ENCODE measurements at regions not wholly inside any gene's neighbourhood (a gene's known extent, or its start where the extent isn't known, plus 50 kb on each side); places are given as distances from the start of the nearest gene placed in this dataset.

- Mint-ChIP-seq H3K9me3 (ENCODE audit: low read depth, unreplicated experiment) (no peaks in the 10 kb centered on the region), H3K4me1 (ENCODE audit: low read depth, unreplicated experiment) (no peaks in the 10 kb centered on the region), H3K36me3 (ENCODE audit: insufficient read depth, unreplicated experiment) (no peaks in the 10 kb centered on the region), H3K4me3 (ENCODE audit: low read depth, unreplicated experiment) (no peak overlapping the region), H3K27me3 (ENCODE audit: unreplicated experiment) (peaks cover 47% of the 10 kb centered on the region), H3K27ac (ENCODE audit: unreplicated experiment) (no peak overlapping the region)
- intact Hi-C loops (cut with micrococcal nuclease; ENCODE audit: unreplicated experiment): loop anchor here (10.0 kb wide), 1 partner anchor 235 kb away; no protein-coding TSS in a partner anchor
- TF ChIP-seq CTCF (IDR thresholded peaks at IDR 0.05; ENCODE audit: unreplicated experiment): no peak
- DNase-seq: no peak
- BruUV-seq (replicated peaks): no TSS peak
- CTCF ChIA-PET: no interaction called here
These were observed 448.7 kb downstream of the MID1IP1 start for GRCh38 chrX:39249999-39250398.

GRCh38 chrX:39251995-39252394 lies 450.7 kb downstream of the MID1IP1 start:
- intact Hi-C loops (cut with micrococcal nuclease; ENCODE audit: unreplicated experiment): no loop called here
- no peak for DNase-seq
- no peaks in the 10 kb centered on the region for H3K36me3 Mint-ChIP-seq (ENCODE audit: insufficient read depth, unreplicated experiment)
- no peak overlapping the region for H3K4me3 Mint-ChIP-seq (ENCODE audit: low read depth, unreplicated experiment)
- CTCF ChIA-PET: no interaction called here
- H3K27ac Mint-ChIP-seq (ENCODE audit: unreplicated experiment): no peak overlapping the region
- no TSS peak for BruUV-seq (replicated peaks)
- H3K27me3 Mint-ChIP-seq (ENCODE audit: unreplicated experiment): peaks cover 47% of the 10 kb centered on the region
- TF ChIP-seq CTCF (IDR thresholded peaks at IDR 0.05; ENCODE audit: unreplicated experiment): no peak
- no peaks in the 10 kb centered on the region for H3K4me1 Mint-ChIP-seq (ENCODE audit: low read depth, unreplicated experiment)
- no peaks in the 10 kb centered on the region for H3K9me3 Mint-ChIP-seq (ENCODE audit: low read depth, unreplicated experiment)

GRCh38 chrX:39253551-39253950 lies 452.3 kb downstream of the MID1IP1 start:
- no TSS peak for BruUV-seq (replicated peaks)
- Mint-ChIP-seq H3K4me3 (ENCODE audit: low read depth, unreplicated experiment) (no peak overlapping the region), H3K36me3 (ENCODE audit: insufficient read depth, unreplicated experiment) (no peaks in the 10 kb centered on the region), H3K27me3 (ENCODE audit: unreplicated experiment) (peaks cover 43% of the 10 kb centered on the region), H3K27ac (ENCODE audit: unreplicated experiment) (no peak overlapping the region), H3K4me1 (ENCODE audit: low read depth, unreplicated experiment) (no peaks in the 10 kb centered on the region), H3K9me3 (ENCODE audit: low read depth, unreplicated experiment) (no peaks in the 10 kb centered on the region)
- no peak for TF ChIP-seq CTCF (IDR thresholded peaks at IDR 0.05; ENCODE audit: unreplicated experiment)
- CTCF ChIA-PET: no interaction called here
- intact Hi-C loops (cut with micrococcal nuclease; ENCODE audit: unreplicated experiment): no loop called here
- DNase-seq: no peak

- CTCF ChIA-PET: no interaction called here
- no peaks in the 10 kb centered on the region for H3K9me3 Mint-ChIP-seq (ENCODE audit: low read depth, unreplicated experiment)
- intact Hi-C loops (cut with micrococcal nuclease; ENCODE audit: unreplicated experiment): no loop called here
- TF ChIP-seq CTCF (IDR thresholded peaks at IDR 0.05; ENCODE audit: unreplicated experiment): no peak
- peaks cover 9% of the 10 kb centered on the region for H3K27me3 Mint-ChIP-seq (ENCODE audit: unreplicated experiment)
- BruUV-seq (replicated peaks): no TSS peak
- H3K36me3 Mint-ChIP-seq (ENCODE audit: insufficient read depth, unreplicated experiment): no peaks in the 10 kb centered on the region
- no peaks in the 10 kb centered on the region for H3K4me1 Mint-ChIP-seq (ENCODE audit: low read depth, unreplicated experiment)
- no peak overlapping the region for H3K4me3 Mint-ChIP-seq (ENCODE audit: low read depth, unreplicated experiment)
- no peak overlapping the region for H3K27ac Mint-ChIP-seq (ENCODE audit: unreplicated experiment)
- no peak for DNase-seq
These were observed 457.1 kb downstream of the MID1IP1 start for GRCh38 chrX:39258331-39258730.

All from Calu3 (cell line).